AG10803 (cell line): ENCODE measurements at regions not wholly inside any gene's neighbourhood (a gene's known extent, or its start where the extent isn't known, plus 50 kb on each side); places are given as distances from the start of the nearest gene placed in this dataset.

Experiments used
- DNase-seq: peaks from one replicate; pipeline ENCODE4 v3.0.0; 2010; ENCODE audit warnings: low read depth
- H3K4me3 ChIP-seq: 2 replicates; pipeline ENCODE4 v1.5.1; 2011; ENCODE audit warnings: mild to moderate bottlenecking, low read length, control low read depth
- CTCF ChIP-seq: conservative IDR thresholded peaks from 2 replicates; pipeline ENCODE4 v1.5.1; 2011; ENCODE audit warnings: mild to moderate bottlenecking, low read length, control low read depth, inconsistent platforms

- TF ChIP-seq CTCF = no peak
- DNase-seq = no peak
- H3K4me3 ChIP-seq = no peak overlapping the region
Measured at GRCh38 chr17:79246225-79247190, 171.9 kb downstream of the ENGASE start.

DNA sequence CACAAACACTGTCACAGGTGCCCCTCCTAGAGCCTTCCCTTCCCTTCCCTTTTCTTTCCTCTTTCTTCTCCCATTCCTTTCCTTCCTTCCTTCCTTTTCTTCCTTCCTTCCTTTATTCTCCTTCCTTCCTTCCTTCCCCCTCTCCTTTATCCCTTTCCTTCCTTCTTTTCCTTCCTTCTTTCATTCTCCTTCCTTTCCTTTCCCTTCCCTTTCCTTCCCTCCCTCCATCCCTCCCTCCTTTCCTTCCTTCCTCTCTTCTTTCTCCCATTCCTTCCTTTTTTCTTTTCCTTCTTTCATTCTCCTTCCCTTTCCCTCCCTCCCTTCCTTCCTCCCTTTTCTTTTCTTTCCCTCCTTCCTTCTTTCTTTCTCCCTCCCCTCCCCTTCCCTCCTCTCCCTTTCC is 170.0 kb downstream of the ENGASE start:
- H3K4me3 ChIP-seq = no peak overlapping the region
- TF ChIP-seq CTCF = no peak
- DNase-seq = no peak

- no peak for DNase-seq
- no peak overlapping the region for H3K4me3 ChIP-seq
- no peak for TF ChIP-seq CTCF
Measured at GRCh38 chr17:79243996-79244395, 169.4 kb downstream of the ENGASE start.

DNA sequence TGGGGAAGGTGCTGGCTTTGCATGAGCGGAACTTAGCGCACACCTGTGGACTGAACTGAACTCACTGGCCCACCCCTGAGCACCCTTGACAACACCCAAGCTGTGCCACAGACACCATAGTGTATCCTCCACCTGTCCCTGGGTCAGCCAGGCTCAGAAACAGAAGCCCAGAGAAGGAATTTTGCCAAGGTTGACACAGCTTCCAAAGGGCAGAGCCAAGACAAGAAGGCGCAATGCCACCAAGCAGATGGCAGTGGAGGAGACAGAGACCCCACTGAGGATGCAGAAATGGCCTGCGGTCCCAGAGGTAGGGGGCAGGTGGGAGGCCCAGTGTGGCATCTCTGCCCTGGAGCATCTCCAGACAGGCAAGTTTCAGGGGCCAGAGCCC is 169.0 kb downstream of the ENGASE start:
- no peak for TF ChIP-seq CTCF
- no peak for DNase-seq
- H3K4me3 ChIP-seq = no peak overlapping the region

- DNase-seq = no peak
- no peak overlapping the region for H3K4me3 ChIP-seq
- no peak for TF ChIP-seq CTCF
Measured at GRCh38 chr17:79242873-79243602, 168.4 kb downstream of the ENGASE start.

- H3K4me3 ChIP-seq = no peak overlapping the region
- no peak for DNase-seq
- TF ChIP-seq CTCF = no peak
Measured at GRCh38 chr17:79242393-79242792, 167.8 kb downstream of the ENGASE start.

DNA sequence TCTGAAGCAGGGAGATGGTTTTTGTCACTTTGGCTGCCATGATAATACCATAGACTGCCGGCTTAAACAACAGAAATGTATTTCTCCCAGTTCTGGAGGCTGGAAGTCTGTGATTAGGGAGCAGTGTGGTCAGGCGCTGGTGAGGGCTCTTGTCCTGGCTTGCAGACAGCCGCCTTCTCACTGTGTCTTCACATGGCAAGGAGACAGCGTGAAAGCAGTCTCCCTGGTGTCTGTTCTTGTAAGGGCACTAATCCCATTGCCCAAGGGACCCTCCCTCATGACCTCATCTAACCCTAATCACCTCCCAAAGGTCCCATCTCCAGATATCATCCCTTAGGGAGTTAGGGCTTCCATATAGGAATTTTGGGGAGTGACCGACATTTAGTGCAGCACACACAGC is 167.0 kb downstream of the ENGASE start:
- no peak for TF ChIP-seq CTCF
- H3K4me3 ChIP-seq = no peak overlapping the region
- no peak for DNase-seq
